HG03108 (cell line): ENCODE measurements at regions not wholly inside any gene's neighbourhood (a gene's known extent, or its start where the extent isn't known, plus 50 kb on each side); places are given as distances from the start of the nearest gene placed in this dataset.
A peak's percentile ranks its signal among the peaks of the same experiment; 100 is the strongest.
"Not testable (repeated sequence)": the region's sequence is repeated elsewhere in the genome, so short reads cannot be mapped to it uniquely, and the experiment has no call there.

Experiments used
- ATAC-seq: cut with Tn5 transposase; IDR thresholded peaks from one replicate; pipeline ENCODE4 v1.9.1; 2021; ENCODE audit warnings: moderate library complexity; ENCODE audit not compliant: unreplicated experiment

DNA sequence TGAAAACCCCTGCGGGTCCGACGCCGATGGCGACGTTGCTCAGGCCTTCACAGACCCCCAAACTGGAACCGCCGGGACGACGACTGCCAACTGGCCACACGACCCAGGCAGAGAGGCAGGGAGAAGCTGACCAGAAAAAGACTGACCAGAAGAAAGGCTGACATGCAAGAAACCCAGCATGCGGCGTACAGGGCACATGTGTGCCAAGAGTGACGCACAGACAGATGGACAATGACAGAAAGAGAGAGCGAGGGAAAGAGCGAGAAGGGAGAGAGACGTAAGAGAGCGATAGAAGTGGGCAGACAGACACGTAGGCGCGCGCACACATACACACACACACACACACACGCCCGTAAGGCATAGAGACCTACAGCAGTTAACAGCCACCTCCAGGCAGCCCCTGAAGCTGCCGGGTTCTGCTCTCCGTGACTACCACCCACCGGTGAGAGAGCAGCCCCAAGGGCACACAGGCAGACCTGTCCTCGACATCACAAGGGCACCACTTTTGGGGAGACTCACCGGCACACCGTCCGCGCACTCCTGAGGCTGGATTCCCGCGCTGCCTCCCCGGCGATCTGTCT is 67.2 kb upstream of the ZNF527 start:
- no peak for ATAC-seq

DNA sequence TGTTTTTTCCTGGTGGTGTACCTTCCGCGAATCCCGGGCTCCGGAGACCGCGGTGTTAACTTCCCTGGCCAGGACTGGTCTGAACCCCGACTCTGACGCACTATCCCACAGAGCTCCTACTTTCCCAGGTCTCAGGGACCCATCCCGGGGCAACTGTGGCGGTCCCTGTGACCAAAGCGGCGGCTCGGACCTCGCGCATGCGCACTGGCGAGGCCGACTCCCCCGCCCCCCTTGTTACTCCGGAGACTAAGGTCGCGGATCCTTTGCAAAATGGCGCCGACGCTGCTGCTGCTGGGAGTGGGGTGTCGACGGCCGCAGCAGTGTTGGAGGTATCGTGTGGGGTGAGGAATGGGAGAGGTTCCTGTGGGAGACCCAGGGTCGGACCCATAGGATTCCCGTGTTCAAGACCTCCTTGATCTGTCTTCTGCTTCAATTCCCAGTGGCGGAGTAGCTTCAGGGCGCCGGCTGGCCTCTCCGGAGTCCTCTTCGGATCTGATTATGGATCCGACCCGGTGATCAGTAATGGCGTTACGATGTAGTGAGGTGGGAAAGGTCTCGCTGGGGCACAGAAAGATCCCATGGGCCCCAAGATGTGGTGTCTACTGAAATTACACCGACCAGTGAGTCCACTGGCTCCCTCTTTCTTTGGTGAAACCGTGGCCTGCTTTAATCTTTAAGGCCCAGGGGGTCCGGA is 66.6 kb upstream of the ZNF527 start:
- ATAC-seq, result no peak

DNA sequence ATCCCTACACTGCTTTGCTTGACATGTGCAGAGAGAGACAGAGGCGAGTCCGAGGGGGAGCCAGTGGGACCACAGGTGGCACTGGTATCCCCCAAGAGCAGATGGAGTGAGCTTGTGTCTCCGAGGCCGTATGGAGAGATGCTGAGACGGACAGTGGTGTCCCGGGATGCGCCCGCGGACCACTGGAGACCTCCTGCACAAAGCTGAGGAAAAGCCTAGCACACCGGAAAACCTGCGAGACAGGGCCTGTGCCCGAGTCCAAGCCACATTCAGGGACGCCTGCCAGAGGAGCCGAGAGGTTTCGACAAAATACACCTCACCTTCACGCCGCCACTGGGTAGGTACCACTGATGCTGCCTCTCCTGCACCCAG is 66.0 kb upstream of the ZNF527 start:
- ATAC-seq, result no peak

DNA sequence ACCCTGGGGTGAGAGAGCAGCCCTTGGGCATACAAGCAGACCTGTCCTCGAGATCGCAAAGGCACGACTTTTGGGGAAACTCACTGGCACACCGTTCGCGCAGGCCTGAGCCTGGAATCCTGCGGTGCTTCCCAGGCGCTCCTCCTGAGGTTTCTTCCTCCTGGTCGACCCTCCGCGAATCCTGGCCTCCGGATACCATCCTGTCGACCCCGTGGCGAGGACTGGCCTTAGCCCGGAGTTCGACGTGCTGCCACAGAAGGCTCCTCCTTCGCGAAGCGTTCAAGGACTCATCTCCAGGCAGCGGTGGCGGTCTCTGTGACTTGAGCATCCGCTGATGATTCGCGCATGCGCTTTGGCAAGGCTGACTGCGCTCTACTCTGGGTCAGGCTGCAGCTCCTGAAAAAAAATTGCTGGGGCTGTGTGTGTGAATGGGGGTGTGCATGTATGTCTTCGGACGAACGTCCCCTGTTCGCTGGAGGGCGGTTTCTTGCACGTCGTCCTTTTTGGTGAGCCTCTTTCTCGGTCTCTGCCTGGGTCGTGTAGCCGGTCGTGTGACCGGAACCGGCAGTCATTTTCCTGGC is 64.4 kb upstream of the ZNF527 start:
- no peak for ATAC-seq

DNA sequence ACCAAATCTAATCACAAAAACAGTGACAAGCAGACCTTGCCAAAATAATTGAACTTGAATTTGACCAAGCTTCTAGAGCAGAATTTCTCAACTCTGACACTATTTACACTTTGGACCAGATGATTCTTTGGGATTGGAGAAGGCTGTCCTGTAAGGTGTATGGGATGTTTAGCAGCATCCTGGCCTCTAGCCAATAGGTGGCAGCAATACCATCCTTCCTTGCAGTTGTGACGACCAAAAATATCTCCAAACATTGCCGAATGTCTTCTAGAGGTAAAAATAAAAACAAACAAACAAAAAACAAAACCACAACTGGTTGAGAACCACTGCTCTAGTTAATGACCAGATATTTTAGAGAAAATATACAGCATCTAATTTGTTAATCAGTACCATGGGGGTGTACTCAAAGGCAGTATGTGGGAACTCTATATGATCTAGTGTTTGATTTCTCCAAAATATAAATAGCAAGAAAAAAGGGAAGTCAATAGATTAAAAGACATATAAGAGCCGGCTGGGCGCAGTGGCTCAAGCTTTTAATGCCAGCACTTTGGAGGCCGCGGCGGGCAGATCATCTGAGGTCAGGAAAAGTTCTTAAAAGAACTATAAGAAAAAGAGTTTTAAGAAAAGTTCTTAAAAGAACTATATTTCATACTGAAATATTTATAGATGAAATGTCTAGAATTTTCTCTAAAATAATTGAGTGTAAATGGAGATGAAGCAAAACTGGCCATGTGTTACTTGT is 60.9 kb upstream of the ZNF527 start:
- ATAC-seq, result no peak

DNA sequence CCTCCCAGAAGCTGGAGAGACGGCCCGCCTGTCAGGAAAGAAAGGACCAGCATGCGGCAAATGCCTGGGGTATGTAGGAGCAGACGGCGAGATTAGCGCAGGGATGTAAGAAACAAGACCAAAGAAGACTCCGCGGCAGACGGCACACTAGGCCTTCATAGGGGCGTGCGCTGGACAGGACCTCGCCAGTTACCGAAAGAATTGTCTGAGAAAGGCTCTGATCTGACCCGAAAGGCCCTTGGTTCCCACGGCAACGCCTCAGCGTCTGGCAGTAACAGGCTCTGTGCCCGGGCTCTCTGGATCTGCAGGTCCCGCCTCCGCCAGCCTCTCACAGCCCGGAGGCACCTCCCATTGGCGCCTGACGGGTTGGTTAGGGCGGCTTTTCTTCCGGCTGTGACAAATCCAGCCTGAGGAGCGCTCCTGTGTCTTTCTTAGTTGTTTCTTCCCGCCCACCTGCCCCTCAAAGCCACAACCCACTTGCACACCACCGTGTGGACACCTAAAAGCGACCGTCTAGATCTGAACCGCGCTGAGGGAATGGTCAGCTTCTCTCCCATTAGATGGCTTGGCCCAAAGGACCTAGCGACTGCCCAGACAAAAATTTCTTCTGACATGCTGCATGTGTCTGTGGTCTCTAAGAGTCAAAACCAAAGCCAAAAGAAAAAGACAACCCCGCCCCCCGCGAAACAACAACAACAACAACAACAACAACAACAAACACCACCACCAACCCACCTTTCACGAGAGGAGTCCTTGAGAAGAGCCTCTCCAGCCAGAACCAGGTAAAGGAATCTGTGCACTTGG is 58.2 kb upstream of the ZNF527 start:
- ATAC-seq, result not testable (repeated sequence)

DNA sequence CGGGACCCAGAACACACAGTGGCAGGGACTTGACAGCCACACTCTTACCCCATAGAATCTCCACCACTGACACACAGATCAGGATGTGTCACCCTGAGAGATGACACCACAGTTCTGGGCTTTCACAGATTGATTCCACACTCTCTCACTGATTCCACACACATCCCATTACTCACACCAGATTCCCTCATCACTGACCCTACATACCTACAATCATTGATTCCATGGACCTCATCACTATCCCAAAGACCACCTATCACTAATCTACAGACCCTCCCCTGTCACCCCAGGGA is 57.6 kb upstream of the ZNF527 start:
- no peak for ATAC-seq

DNA sequence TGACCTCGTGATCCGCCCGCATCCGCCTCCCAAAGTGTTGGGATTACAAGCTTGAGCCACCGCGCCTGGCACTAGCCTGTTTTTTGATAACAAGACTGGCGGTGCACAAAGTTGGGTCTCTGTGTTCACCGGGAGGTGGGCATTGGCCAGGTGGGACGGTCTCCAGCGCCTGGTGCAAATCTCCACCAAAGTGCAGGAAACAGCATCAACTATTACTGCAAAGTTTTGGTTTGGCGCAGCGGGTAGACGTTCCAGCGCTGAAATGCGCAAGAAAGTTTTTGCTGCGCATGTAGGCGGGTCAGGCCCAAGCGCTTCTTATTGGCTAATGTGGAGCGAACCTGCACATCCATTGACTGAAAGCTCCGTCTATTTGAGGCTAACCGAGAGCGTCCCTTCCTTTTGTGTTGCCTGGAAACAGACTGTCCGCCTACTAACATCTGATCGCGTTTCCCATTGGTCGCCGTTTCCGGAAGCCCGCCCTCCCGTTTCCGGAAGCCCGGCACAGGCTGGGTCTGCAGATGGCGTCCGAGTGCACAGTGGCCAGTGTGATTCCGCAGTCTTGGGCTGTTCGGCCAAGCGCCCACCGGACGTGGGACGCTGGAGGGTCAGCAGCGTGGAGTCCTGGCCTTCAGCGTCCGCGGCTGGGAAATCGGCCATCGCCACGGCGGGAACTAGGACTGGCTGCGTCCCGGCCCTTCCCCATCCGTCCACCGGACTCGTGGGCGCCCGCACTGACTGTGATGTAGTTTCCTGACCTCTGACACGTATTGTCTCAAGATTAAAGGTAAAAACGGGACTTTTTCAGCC is 53.3 kb upstream of the ZNF527 start:
- peak; percentile 99 for ATAC-seq

DNA sequence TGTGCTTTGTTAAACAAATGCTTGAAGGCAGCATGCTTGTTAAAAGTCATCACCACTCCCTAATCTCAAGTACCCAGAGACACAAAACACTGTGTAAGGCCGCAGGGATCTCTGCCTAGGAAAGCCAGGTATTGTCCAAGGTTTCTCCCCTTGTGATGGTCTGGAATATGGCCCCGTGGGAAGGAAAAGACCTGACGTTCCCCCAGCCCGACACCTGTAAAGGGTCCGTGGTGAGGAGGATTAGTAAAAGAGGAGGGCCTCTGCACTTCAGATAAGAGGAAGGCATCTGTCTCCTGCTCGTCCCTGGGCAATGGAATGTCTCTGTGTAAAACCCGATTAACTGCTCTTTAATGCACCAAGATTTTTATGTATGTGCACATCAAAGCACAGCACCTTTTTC is 49.9 kb upstream of the ZNF527 start:
- ATAC-seq, result not testable (repeated sequence)
